Central memory CD8-positive, alpha-beta T cell (primary cell): ENCODE measurements at regions not wholly inside any gene's neighbourhood (a gene's known extent, or its start where the extent isn't known, plus 50 kb on each side); places are given as distances from the start of the nearest gene placed in this dataset.

ENCODE experiments used
- ATAC-seq: fragments of 150-1000 bp; cut with Tn5 transposase; replicated peaks from 2 replicates; pipeline ENCODE4 v1.10.0; 2022; ENCODE audit warnings: mild to moderate bottlenecking, moderate FRiP score, moderate number of reproducible peaks; ENCODE audit not compliant: poor library complexity, severe bottlenecking; ENCODE audit errors: extremely low read depth
- DNase-seq, 2 donors: peaks; one replicate each; pipeline ENCODE4 v3.0.0; 2021; ENCODE audit warnings: low spot score in 2 of 2
- H3K27ac Mint-ChIP-seq: one replicate; pipeline ENCODE4 v1.8.0; 2022; ENCODE audit warnings: low read depth, mild to moderate bottlenecking, moderate library complexity, mixed read lengths
- H3K27me3 Mint-ChIP-seq: one replicate; pipeline ENCODE4 v1.8.0; 2022; ENCODE audit warnings: mixed read lengths
- H3K36me3 Mint-ChIP-seq: one replicate; pipeline ENCODE4 v1.8.0; 2022; ENCODE audit warnings: mild to moderate bottlenecking, moderate library complexity, mixed read lengths; ENCODE audit not compliant: insufficient read depth
- H3K4me1 Mint-ChIP-seq: one replicate; pipeline ENCODE4 v1.8.0; 2022; ENCODE audit warnings: mixed read lengths
- H3K4me3 Mint-ChIP-seq: one replicate; pipeline ENCODE4 v1.8.0; 2022; ENCODE audit warnings: mild to moderate bottlenecking, moderate library complexity, mixed read lengths
- H3K9me3 Mint-ChIP-seq: one replicate; pipeline ENCODE4 v1.8.0; 2022; ENCODE audit warnings: mixed read lengths

GRCh38 chr12:107992870-107993451, 136.1 kb upstream of the WSCD2 start:
- no peaks in the 10 kb centered on the region for H3K9me3 Mint-ChIP-seq
- no peak overlapping the region for H3K4me3 Mint-ChIP-seq
- peaks cover 65% of the 10 kb centered on the region for H3K27me3 Mint-ChIP-seq
- no peaks in the 10 kb centered on the region for H3K36me3 Mint-ChIP-seq
- H3K27ac Mint-ChIP-seq, result no peak overlapping the region
- ATAC-seq (no peak), DNase-seq (no peak)
- H3K4me1 Mint-ChIP-seq, result no peaks in the 10 kb centered on the region

GRCh38 chr12:107998863-107999262, 130.2 kb upstream of the WSCD2 start:
- H3K4me3 Mint-ChIP-seq, result no peak overlapping the region
- H3K9me3 Mint-ChIP-seq, result no peaks in the 10 kb centered on the region
- no peak for ATAC-seq
- no peak for DNase-seq
- peaks cover 2% of the 10 kb centered on the region for H3K36me3 Mint-ChIP-seq
- H3K27ac Mint-ChIP-seq, result no peak overlapping the region
- no peaks in the 10 kb centered on the region for H3K4me1 Mint-ChIP-seq
- H3K27me3 Mint-ChIP-seq, result peaks cover 80% of the 10 kb centered on the region

- H3K4me3 Mint-ChIP-seq, result no peak overlapping the region
These were observed 129.0 kb upstream of the WSCD2 start for GRCh38 chr12:108000111-108000510.

GRCh38 chr12:108004319-108004718, 124.8 kb upstream of the WSCD2 start:
- Mint-ChIP-seq H3K4me1 (no peaks in the 10 kb centered on the region), H3K27me3 (peaks cover 68% of the 10 kb centered on the region), H3K9me3 (no peaks in the 10 kb centered on the region), H3K4me3 (no peak overlapping the region), H3K36me3 (peaks cover under 1% of the 10 kb centered on the region), H3K27ac (no peak overlapping the region)
- no peak for ATAC-seq
- DNase-seq, result no peak

More at GRCh38 chr12:108000111-108000510, 129.0 kb upstream of the WSCD2 start:
- Mint-ChIP-seq H3K9me3 (no peaks in the 10 kb centered on the region), H3K27me3 (peaks cover 76% of the 10 kb centered on the region), H3K27ac (no peak overlapping the region), H3K4me1 (no peaks in the 10 kb centered on the region), H3K36me3 (peaks cover 2% of the 10 kb centered on the region)
- DNase-seq, result no peak
- ATAC-seq, result no peak

GRCh38 chr12:108008163-108008905, 120.8 kb upstream of the WSCD2 start:
- Mint-ChIP-seq H3K27me3 (peaks cover 55% of the 10 kb centered on the region), H3K4me1 (no peaks in the 10 kb centered on the region), H3K4me3 (no peak overlapping the region), H3K9me3 (no peaks in the 10 kb centered on the region), H3K27ac (no peak overlapping the region), H3K36me3 (no peaks in the 10 kb centered on the region)
- DNase-seq (no peak), ATAC-seq (no peak)

- no peak for DNase-seq
- no peak for ATAC-seq
- Mint-ChIP-seq H3K9me3 (no peaks in the 10 kb centered on the region), H3K27ac (no peak overlapping the region), H3K36me3 (no peaks in the 10 kb centered on the region), H3K27me3 (peaks cover 67% of the 10 kb centered on the region), H3K4me1 (no peaks in the 10 kb centered on the region), H3K4me3 (no peak overlapping the region)
These were observed 119.5 kb upstream of the WSCD2 start for GRCh38 chr12:108009442-108010070.

GRCh38 chr12:108016022-108016564, 113.0 kb upstream of the WSCD2 start:
- peaks cover 49% of the 10 kb centered on the region for H3K27me3 Mint-ChIP-seq
- no peak for DNase-seq

GRCh38 chr12:108017472-108018057, 111.5 kb upstream of the WSCD2 start:
- no peaks in the 10 kb centered on the region for H3K36me3 Mint-ChIP-seq
- no peaks in the 10 kb centered on the region for H3K4me1 Mint-ChIP-seq
- ATAC-seq (no peak), DNase-seq (no peak)
- H3K27ac Mint-ChIP-seq, result no peak overlapping the region
- H3K4me3 Mint-ChIP-seq, result no peak overlapping the region
- peaks cover 39% of the 10 kb centered on the region for H3K27me3 Mint-ChIP-seq
- H3K9me3 Mint-ChIP-seq, result no peaks in the 10 kb centered on the region

More at GRCh38 chr12:108016022-108016564, 113.0 kb upstream of the WSCD2 start:
- Mint-ChIP-seq H3K27ac (no peak overlapping the region), H3K36me3 (no peaks in the 10 kb centered on the region), H3K9me3 (no peaks in the 10 kb centered on the region), H3K4me1 (no peaks in the 10 kb centered on the region), H3K4me3 (no peak overlapping the region)
- ATAC-seq, result no peak

GRCh38 chr12:108019862-108020261, 109.2 kb upstream of the WSCD2 start:
- no peak overlapping the region for H3K4me3 Mint-ChIP-seq
- DNase-seq, result no peak
- ATAC-seq, result no peak
- peaks cover 16% of the 10 kb centered on the region for H3K27me3 Mint-ChIP-seq
- H3K9me3 Mint-ChIP-seq, result no peaks in the 10 kb centered on the region
- H3K27ac Mint-ChIP-seq, result no peak overlapping the region
- H3K4me1 Mint-ChIP-seq, result no peaks in the 10 kb centered on the region
- H3K36me3 Mint-ChIP-seq, result no peaks in the 10 kb centered on the region

- Mint-ChIP-seq H3K36me3 (no peaks in the 10 kb centered on the region), H3K9me3 (no peaks in the 10 kb centered on the region), H3K4me3 (no peak overlapping the region), H3K4me1 (no peaks in the 10 kb centered on the region), H3K27me3 (peaks cover 3% of the 10 kb centered on the region), H3K27ac (no peak overlapping the region)
- DNase-seq, result no peak
- ATAC-seq, result no peak
These were observed 107.9 kb upstream of the WSCD2 start for GRCh38 chr12:108021141-108021540.

- DNase-seq, result no peak
- H3K4me1 Mint-ChIP-seq, result no peaks in the 10 kb centered on the region
- H3K27me3 Mint-ChIP-seq, result no peaks in the 10 kb centered on the region
- no peak overlapping the region for H3K27ac Mint-ChIP-seq
- no peak for ATAC-seq
- no peaks in the 10 kb centered on the region for H3K9me3 Mint-ChIP-seq
- no peaks in the 10 kb centered on the region for H3K36me3 Mint-ChIP-seq
- H3K4me3 Mint-ChIP-seq, result no peak overlapping the region
These were observed 107.1 kb upstream of the WSCD2 start for GRCh38 chr12:108021949-108022522.

- H3K4me1 Mint-ChIP-seq, result no peaks in the 10 kb centered on the region
- ATAC-seq (no peak), DNase-seq (no peak)
- no peak overlapping the region for H3K4me3 Mint-ChIP-seq
- no peaks in the 10 kb centered on the region for H3K9me3 Mint-ChIP-seq
- no peaks in the 10 kb centered on the region for H3K36me3 Mint-ChIP-seq
- H3K27me3 Mint-ChIP-seq, result peaks cover 52% of the 10 kb centered on the region
- H3K27ac Mint-ChIP-seq, result no peak overlapping the region
These were observed 99.8 kb upstream of the WSCD2 start for GRCh38 chr12:108029051-108029835.
